ENCODE measurements at regions not wholly inside any gene's neighbourhood (a gene's known extent, or its start where the extent isn't known, plus 50 kb on each side); places are given as distances from the start of the nearest gene placed in this dataset.

DNA sequence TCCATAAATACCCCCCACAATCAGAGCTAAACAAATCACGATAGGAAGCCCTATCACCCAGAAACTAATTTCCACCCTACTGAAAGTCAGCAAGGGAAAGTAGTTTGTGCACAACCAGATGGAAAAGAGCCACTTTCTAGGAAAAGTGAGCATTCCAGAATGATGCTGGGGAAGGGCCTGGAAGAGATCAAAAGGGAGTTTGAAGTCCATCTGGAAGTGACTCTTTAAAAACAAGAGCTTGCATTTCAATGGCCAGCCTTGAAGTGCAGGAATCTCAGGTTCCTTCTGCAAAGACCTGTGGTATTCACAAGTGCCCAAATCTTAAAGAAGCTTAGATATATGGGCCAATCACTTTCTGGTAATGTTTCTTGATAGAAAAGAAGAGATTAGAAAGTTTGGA is 97.0 kb upstream of the LDB2 start:
- TF ChIP-seq, protein P1, sequence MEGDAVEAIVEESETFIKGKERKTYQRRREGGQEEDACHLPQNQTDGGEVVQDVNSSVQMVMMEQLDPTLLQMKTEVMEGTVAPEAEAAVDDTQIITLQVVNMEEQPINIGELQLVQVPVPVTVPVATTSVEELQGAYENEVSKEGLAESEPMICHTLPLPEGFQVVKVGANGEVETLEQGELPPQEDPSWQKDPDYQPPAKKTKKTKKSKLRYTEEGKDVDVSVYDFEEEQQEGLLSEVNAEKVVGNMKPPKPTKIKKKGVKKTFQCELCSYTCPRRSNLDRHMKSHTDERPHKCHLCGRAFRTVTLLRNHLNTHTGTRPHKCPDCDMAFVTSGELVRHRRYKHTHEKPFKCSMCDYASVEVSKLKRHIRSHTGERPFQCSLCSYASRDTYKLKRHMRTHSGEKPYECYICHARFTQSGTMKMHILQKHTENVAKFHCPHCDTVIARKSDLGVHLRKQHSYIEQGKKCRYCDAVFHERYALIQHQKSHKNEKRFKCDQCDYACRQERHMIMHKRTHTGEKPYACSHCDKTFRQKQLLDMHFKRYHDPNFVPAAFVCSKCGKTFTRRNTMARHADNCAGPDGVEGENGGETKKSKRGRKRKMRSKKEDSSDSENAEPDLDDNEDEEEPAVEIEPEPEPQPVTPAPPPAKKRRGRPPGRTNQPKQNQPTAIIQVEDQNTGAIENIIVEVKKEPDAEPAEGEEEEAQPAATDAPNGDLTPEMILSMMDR (conservative IDR thresholded peaks at IDR 0.05; ENCODE audit: low read length) = no peak
- no peak for TF ChIP-seq EZH2phosphoT487 (IDR thresholded peaks at IDR 0.05; ENCODE audit: borderline replicate concordance)

Measured in Loucy (cell line).